KMS-11 (cell line): ENCODE measurements at regions not wholly inside any gene's neighbourhood (a gene's known extent, or its start where the extent isn't known, plus 50 kb on each side); places are given as distances from the start of the nearest gene placed in this dataset.
"Not testable (repeated sequence)": the region's sequence is repeated elsewhere in the genome, so short reads cannot be mapped to it uniquely, and the experiment has no call there.

Source experiments
- H2AFZ ChIP-seq: fragments of 200-600 bp; sonication (generic); 2 replicates; pipeline ENCODE4 v1.6.1; 2016; ENCODE audit warnings: antibody characterized with exemption, mixed run types, low read depth
- H3K27ac ChIP-seq: fragments of 200-600 bp; sonication (generic); 2 replicates; pipeline ENCODE4 v1.6.1; 2016; ENCODE audit warnings: mild to moderate bottlenecking, mixed run types
- H3K27me3 ChIP-seq: fragments of 200-600 bp; sonication (generic); 2 replicates; pipeline ENCODE4 v1.6.1; 2017; ENCODE audit warnings: mild to moderate bottlenecking, low read depth, mixed run types, moderate library complexity; ENCODE audit not compliant: insufficient read depth
- H3K36me3 ChIP-seq: fragments of 200-600 bp; sonication (generic); 2 replicates; pipeline ENCODE4 v1.6.1; 2017; ENCODE audit warnings: mild to moderate bottlenecking, mixed run types; ENCODE audit not compliant: insufficient read depth
- H3K4me1 ChIP-seq: fragments of 200-600 bp; sonication (generic); 2 replicates; pipeline ENCODE4 v1.6.1; 2016; ENCODE audit warnings: mild to moderate bottlenecking, low read depth, mixed run types; ENCODE audit not compliant: poor library complexity, severe bottlenecking
- H3K4me2 ChIP-seq: fragments of 200-600 bp; sonication (generic); 2 replicates; pipeline ENCODE4 v1.7.0; 2016; ENCODE audit warnings: mild to moderate bottlenecking, mixed run types
- H3K4me3 ChIP-seq: fragments of 200-600 bp; sonication (generic); IDR thresholded peaks from 2 replicates; pipeline ENCODE4 v1.6.1; 2017; ENCODE audit warnings: low read depth, low read length, mixed read lengths; ENCODE audit not compliant: insufficient read depth
- H3K79me2 ChIP-seq: fragments of 200-600 bp; sonication (generic); 2 replicates; pipeline ENCODE4 v1.6.1; 2016; ENCODE audit warnings: low read depth, mixed run types; ENCODE audit not compliant: insufficient read depth
- H3K9ac ChIP-seq: fragments of 200-600 bp; sonication (generic); 2 replicates; pipeline ENCODE4 v1.6.1; 2016; ENCODE audit warnings: mild to moderate bottlenecking, mixed run types
- H4K20me1 ChIP-seq: fragments of 200-600 bp; sonication (generic); 2 replicates; pipeline ENCODE4 v1.6.1; 2016; ENCODE audit warnings: mild to moderate bottlenecking, mixed run types; ENCODE audit not compliant: insufficient read depth
- TF ChIP-seq, protein P1 (sequence below): fragments of 200-600 bp; sonication (generic); conservative IDR thresholded peaks from 2 replicates; pipeline ENCODE4 v1.6.1; 2017; ENCODE audit warnings: low read depth, mild to moderate bottlenecking, antibody characterized with exemption, low read length, moderate library complexity, mixed read lengths

DNA sequence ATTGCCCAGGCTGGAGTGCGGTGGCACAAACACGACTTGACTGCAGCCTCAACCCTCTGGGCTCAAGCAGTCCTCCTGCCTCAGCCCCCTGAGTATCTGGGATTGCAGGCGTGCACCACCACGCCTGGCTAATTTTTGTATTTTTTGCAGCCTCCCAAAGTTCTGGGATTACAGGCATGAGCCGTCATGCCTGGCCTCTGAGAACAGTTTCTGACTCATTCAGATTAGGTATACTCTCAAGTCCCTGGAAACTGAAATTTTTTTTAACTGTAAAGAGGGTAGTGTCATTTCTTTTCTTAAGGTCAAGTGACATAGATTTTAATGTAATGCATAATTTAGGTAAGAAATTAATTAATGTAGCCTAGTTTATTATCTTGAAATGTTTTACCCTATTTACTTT, 104.7 kb downstream of the SEPTIN7 start:
- H3K4me3 ChIP-seq: no peak overlapping the region
- no peaks in the 10 kb centered on the region for H3K79me2 ChIP-seq
- no peak overlapping the region for H2AFZ ChIP-seq
- TF ChIP-seq, protein P1, sequence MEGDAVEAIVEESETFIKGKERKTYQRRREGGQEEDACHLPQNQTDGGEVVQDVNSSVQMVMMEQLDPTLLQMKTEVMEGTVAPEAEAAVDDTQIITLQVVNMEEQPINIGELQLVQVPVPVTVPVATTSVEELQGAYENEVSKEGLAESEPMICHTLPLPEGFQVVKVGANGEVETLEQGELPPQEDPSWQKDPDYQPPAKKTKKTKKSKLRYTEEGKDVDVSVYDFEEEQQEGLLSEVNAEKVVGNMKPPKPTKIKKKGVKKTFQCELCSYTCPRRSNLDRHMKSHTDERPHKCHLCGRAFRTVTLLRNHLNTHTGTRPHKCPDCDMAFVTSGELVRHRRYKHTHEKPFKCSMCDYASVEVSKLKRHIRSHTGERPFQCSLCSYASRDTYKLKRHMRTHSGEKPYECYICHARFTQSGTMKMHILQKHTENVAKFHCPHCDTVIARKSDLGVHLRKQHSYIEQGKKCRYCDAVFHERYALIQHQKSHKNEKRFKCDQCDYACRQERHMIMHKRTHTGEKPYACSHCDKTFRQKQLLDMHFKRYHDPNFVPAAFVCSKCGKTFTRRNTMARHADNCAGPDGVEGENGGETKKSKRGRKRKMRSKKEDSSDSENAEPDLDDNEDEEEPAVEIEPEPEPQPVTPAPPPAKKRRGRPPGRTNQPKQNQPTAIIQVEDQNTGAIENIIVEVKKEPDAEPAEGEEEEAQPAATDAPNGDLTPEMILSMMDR: no peak
- H4K20me1 ChIP-seq: no peaks in the 10 kb centered on the region
- H3K4me2 ChIP-seq: no peak overlapping the region
- H3K9ac ChIP-seq: no peak overlapping the region
- H3K27me3 ChIP-seq: no peaks in the 10 kb centered on the region
- no peak overlapping the region for H3K27ac ChIP-seq
- H3K4me1 ChIP-seq: peaks cover 4% of the 10 kb centered on the region
- no peaks in the 10 kb centered on the region for H3K36me3 ChIP-seq

GRCh38 chr7:35906191-35906908, 105.5 kb downstream of the SEPTIN7 start:
- Histone ChIP-seq H3K4me1 (peaks cover 4% of the 10 kb centered on the region), H3K4me2 (no peak overlapping the region), H3K9ac (no peak overlapping the region), H2AFZ (no peak overlapping the region), H4K20me1 (no peaks in the 10 kb centered on the region), H3K79me2 (no peaks in the 10 kb centered on the region), H3K27me3 (no peaks in the 10 kb centered on the region), H3K4me3 (no peak overlapping the region), H3K36me3 (no peaks in the 10 kb centered on the region), H3K27ac (no peak overlapping the region)
- TF ChIP-seq, protein P1: peak; percentile 97

DNA sequence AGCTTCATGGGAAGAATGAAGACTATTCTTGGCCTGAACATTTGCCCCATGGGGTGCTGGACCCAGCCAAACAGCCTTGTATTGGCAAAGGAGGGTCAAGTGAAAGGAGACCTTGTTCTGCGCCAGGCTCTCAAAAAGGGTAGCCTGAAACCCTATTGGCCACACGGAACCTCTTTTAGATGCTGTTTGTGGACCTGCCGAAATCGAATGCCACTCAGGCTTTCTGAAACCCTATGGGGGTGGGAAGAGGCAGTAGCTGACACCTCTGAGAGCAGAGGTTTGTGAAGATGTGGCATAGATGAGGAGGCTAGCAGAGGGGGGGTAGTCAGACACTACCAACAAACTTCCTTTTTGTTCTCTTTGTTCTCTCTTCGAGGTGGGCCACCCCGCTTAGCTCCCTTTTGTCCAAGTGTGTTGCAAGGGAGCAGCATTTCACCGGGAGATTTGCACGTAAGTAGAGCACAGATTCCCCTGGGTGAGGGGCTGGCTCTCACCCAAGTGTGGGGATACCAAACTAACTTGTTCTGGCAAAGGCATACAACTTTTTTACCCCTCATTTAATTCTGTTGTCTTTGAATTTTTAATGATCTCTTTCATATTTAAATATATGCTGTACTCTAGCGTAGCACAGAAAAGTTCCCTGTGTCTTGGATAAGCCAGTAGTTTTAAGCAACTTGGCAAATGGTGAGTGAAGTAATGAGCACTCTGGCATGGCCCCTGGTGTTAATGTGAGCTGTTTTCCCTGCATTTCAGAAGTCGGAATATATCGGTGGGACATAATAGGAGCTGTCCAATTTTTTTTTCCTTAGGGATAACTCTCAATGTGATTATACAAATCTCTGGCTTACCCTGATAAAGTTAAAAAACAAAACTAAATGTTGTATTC, 107.7 kb downstream of the SEPTIN7 start:
- H3K4me3 ChIP-seq: no peak overlapping the region
- H3K27ac ChIP-seq: no peak overlapping the region

GRCh38 chr7:35909870-35910357, 109.1 kb downstream of the SEPTIN7 start:
- H3K27me3 ChIP-seq: no peaks in the 10 kb centered on the region
- H3K27ac ChIP-seq: no peak overlapping the region
- no peaks in the 10 kb centered on the region for H3K36me3 ChIP-seq

More for the DNA sequence above, 107.7 kb downstream of the SEPTIN7 start:
- Histone ChIP-seq H3K79me2 (no peaks in the 10 kb centered on the region), H3K4me2 (no peak overlapping the region), H3K9ac (no peak overlapping the region), H3K27me3 (no peaks in the 10 kb centered on the region), H3K4me1 (peaks cover 4% of the 10 kb centered on the region), H4K20me1 (no peaks in the 10 kb centered on the region), H2AFZ (no peak overlapping the region), H3K36me3 (no peaks in the 10 kb centered on the region)
- TF ChIP-seq, protein P1: no peak

DNA sequence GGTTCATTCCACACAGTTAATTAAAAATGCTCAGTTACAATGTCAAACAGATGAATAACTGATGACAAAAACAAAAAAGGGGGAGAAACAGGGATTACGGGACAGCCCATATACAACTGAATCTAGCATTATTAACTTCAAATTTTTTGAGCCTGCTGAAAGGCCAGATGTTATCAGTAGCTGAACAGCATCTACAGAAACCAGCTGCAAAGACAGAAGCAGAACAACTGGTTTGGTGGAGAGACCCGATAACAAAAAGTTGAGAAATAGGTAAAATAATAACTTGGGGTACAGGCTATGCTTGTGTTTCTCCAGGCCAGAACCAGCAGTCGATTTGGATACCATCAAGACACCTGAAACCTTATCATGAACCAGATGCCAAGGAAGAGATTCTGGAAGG, 109.8 kb downstream of the SEPTIN7 start:
- H3K79me2 ChIP-seq, H3K36me3 ChIP-seq, H3K27ac ChIP-seq, H3K9ac ChIP-seq, H3K4me2 ChIP-seq, H3K27me3 ChIP-seq, H3K4me3 ChIP-seq, H4K20me1 ChIP-seq, H2AFZ ChIP-seq, H3K4me1 ChIP-seq: not testable (repeated sequence)

More at GRCh38 chr7:35909870-35910357, 109.1 kb downstream of the SEPTIN7 start:
- H3K4me2 ChIP-seq: no peak overlapping the region
- peaks cover 4% of the 10 kb centered on the region for H3K4me1 ChIP-seq
- no peaks in the 10 kb centered on the region for H4K20me1 ChIP-seq
- TF ChIP-seq, protein P1: no peak
- H3K79me2 ChIP-seq: no peaks in the 10 kb centered on the region
- no peak overlapping the region for H3K9ac ChIP-seq
- no peak overlapping the region for H2AFZ ChIP-seq
- H3K4me3 ChIP-seq: no peak overlapping the region

GRCh38 chr7:35913350-35913749, 112.5 kb downstream of the SEPTIN7 start:
- H3K79me2 ChIP-seq, H2AFZ ChIP-seq, H3K9ac ChIP-seq, H3K4me2 ChIP-seq, H3K4me3 ChIP-seq, H4K20me1 ChIP-seq, H3K27ac ChIP-seq, H3K27me3 ChIP-seq, H3K4me1 ChIP-seq, H3K36me3 ChIP-seq: not testable (repeated sequence)
